B cell (primary cell): ENCODE measurements at regions not wholly inside any gene's neighbourhood (a gene's known extent, or its start where the extent isn't known, plus 50 kb on each side); places are given as distances from the start of the nearest gene placed in this dataset.

ENCODE experiments used
- CTCF ChIP-seq: fragments of 200-600 bp; IDR thresholded peaks from one replicate; pipeline ENCODE4 v1.8.0; 2022; ENCODE audit warnings: antibody characterized with exemption, mild to moderate bottlenecking
- EZH2 ChIP-seq: IDR thresholded peaks from 2 replicates; pipeline ENCODE4 v1.6.1; 2012; ENCODE audit warnings: borderline replicate concordance, low read depth, mild to moderate bottlenecking, moderate library complexity, low read length; ENCODE audit not compliant: insufficient read depth, poor library complexity, severe bottlenecking

- TF ChIP-seq EZH2 (no peak), CTCF (no peak)
Measured at GRCh38 chr9:25442526-25442925, 235.7 kb downstream of the TUSC1 start.
